ENCODE measurements at regions not wholly inside any gene's neighbourhood (a gene's known extent, or its start where the extent isn't known, plus 50 kb on each side); places are given as distances from the start of the nearest gene placed in this dataset.

DNA sequence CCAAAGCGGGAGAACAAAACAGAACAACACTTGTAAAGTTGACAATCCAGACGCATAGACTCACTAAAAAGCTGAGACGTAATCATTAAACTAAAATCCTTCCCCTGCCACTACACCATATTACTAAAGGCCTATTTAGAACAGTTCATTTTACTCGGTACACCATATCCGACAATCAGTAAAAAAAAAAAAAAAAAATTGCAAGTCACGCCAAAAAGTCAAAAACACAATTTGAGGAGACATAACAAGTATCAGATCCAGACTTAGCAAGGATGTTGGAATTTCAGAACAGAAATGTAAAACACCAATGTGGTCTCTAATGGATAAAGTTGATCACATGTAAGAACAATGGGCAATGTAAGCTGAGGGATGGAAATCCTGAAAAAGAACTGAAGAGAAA lies 1899.4 kb downstream of the STIM2 start:
- H3K4me3 ChIP-seq (ENCODE audit: low read depth, low read length) = no peak overlapping the region
- TF ChIP-seq, protein P1, sequence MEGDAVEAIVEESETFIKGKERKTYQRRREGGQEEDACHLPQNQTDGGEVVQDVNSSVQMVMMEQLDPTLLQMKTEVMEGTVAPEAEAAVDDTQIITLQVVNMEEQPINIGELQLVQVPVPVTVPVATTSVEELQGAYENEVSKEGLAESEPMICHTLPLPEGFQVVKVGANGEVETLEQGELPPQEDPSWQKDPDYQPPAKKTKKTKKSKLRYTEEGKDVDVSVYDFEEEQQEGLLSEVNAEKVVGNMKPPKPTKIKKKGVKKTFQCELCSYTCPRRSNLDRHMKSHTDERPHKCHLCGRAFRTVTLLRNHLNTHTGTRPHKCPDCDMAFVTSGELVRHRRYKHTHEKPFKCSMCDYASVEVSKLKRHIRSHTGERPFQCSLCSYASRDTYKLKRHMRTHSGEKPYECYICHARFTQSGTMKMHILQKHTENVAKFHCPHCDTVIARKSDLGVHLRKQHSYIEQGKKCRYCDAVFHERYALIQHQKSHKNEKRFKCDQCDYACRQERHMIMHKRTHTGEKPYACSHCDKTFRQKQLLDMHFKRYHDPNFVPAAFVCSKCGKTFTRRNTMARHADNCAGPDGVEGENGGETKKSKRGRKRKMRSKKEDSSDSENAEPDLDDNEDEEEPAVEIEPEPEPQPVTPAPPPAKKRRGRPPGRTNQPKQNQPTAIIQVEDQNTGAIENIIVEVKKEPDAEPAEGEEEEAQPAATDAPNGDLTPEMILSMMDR (IDR thresholded peaks at IDR 0.05; ENCODE audit: insufficient read depth, low read length, poor library complexity, severe bottlenecking) = no peak
- H3K27me3 ChIP-seq (ENCODE audit: control insufficient read depth, insufficient read depth, low read length) = no peaks in the 10 kb centered on the region
- no peaks in the 10 kb centered on the region for H3K36me3 ChIP-seq (ENCODE audit: control insufficient read depth, insufficient read depth, low read length)
- DNase-seq (ENCODE audit: low read depth) = no peak

DNA sequence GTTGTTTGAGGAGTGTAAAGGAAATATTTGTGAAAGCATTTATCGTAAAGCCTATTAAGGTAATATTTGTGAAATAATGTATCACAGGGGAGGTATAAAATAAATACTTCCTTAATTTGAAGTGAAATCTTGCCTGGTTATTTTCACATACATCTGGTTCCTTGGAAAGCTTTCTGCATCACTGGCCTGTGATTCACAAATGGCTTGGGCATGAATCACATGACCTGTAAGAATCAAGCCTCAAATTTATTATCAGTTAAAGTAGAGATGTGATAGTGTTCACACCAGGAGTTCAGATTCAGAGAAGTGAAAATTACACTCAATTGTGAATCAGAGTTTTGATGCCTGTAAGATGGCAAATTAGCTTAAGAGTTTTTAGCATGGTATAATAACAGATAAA lies 1911.4 kb downstream of the STIM2 start:
- Histone ChIP-seq H3K4me3 (ENCODE audit: low read depth, low read length) (no peak overlapping the region), H3K27me3 (ENCODE audit: control insufficient read depth, insufficient read depth, low read length) (no peaks in the 10 kb centered on the region), H3K36me3 (ENCODE audit: control insufficient read depth, insufficient read depth, low read length) (no peaks in the 10 kb centered on the region)
- TF ChIP-seq, protein P1 (IDR thresholded peaks at IDR 0.05; ENCODE audit: insufficient read depth, low read length, poor library complexity, severe bottlenecking) = no peak
- DNase-seq (ENCODE audit: low read depth) = peak; percentile 58

DNA sequence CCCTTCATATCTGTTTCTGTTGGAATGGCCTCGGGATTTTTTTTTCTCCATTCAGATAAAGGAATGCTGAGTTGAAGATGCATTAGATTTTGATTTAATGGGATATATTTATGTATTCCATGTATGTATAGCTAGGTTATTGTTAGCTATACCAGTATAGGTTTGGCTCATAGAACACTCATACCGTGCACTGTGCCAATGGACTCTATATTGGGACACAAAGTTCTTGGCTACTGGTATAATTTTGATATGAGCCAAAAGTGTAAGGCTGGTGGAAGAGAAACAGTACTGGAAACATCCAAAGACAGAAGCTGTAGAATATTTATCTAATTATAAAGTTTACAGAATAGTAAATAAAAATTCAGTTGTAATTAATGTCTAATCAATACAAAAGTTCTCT lies 1912.1 kb downstream of the STIM2 start:
- Histone ChIP-seq H3K4me3 (ENCODE audit: low read depth, low read length) (no peak overlapping the region), H3K36me3 (ENCODE audit: control insufficient read depth, insufficient read depth, low read length) (no peaks in the 10 kb centered on the region), H3K27me3 (ENCODE audit: control insufficient read depth, insufficient read depth, low read length) (no peaks in the 10 kb centered on the region)
- TF ChIP-seq, protein P1 (IDR thresholded peaks at IDR 0.05; ENCODE audit: insufficient read depth, low read length, poor library complexity, severe bottlenecking) = no peak
- no peak for DNase-seq (ENCODE audit: low read depth)

GRCh38 chr4:28774344-28774743 lies 1913.7 kb downstream of the STIM2 start:
- TF ChIP-seq, protein P1 (IDR thresholded peaks at IDR 0.05; ENCODE audit: insufficient read depth, low read length, poor library complexity, severe bottlenecking) = no peak

GRCh38 chr4:28776004-28776403 lies 1915.4 kb downstream of the STIM2 start:
- Histone ChIP-seq H3K27me3 (ENCODE audit: control insufficient read depth, insufficient read depth, low read length) (no peaks in the 10 kb centered on the region), H3K4me3 (ENCODE audit: low read depth, low read length) (no peak overlapping the region)

More at GRCh38 chr4:28774344-28774743, 1913.7 kb downstream of the STIM2 start:
- no peaks in the 10 kb centered on the region for H3K36me3 ChIP-seq (ENCODE audit: control insufficient read depth, insufficient read depth, low read length)
- DNase-seq (ENCODE audit: low read depth) = no peak
- H3K27me3 ChIP-seq (ENCODE audit: control insufficient read depth, insufficient read depth, low read length) = no peaks in the 10 kb centered on the region
- H3K4me3 ChIP-seq (ENCODE audit: low read depth, low read length) = no peak overlapping the region

DNA sequence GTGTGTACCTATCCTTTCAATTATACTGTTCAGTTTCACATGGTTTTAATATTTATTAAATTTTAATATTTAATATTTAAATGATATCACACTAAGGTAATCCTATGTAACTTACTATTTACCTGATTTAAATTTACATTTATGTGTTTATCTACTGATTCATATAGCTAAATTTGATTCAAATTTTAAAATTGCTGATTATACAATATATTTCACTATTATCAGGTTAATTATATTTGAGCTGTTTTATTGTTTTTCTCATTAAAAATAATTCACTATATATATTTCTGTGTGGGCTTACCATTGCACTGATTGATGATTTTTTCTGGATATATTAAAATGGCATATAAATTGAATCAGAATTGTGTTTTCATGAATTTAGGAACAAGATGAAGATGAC lies 1923.5 kb downstream of the STIM2 start:
- H3K27me3 ChIP-seq (ENCODE audit: control insufficient read depth, insufficient read depth, low read length) = no peaks in the 10 kb centered on the region
- H3K4me3 ChIP-seq (ENCODE audit: low read depth, low read length) = no peak overlapping the region
- no peak for DNase-seq (ENCODE audit: low read depth)
- no peaks in the 10 kb centered on the region for H3K36me3 ChIP-seq (ENCODE audit: control insufficient read depth, insufficient read depth, low read length)
- TF ChIP-seq, protein P1 (IDR thresholded peaks at IDR 0.05; ENCODE audit: insufficient read depth, low read length, poor library complexity, severe bottlenecking) = no peak

More at GRCh38 chr4:28776004-28776403, 1915.4 kb downstream of the STIM2 start:
- DNase-seq (ENCODE audit: low read depth) = no peak
- H3K36me3 ChIP-seq (ENCODE audit: control insufficient read depth, insufficient read depth, low read length) = no peaks in the 10 kb centered on the region
- TF ChIP-seq, protein P1 (IDR thresholded peaks at IDR 0.05; ENCODE audit: insufficient read depth, low read length, poor library complexity, severe bottlenecking) = no peak
